ENCODE measurements at regions not wholly inside any gene's neighbourhood (a gene's known extent, or its start where the extent isn't known, plus 50 kb on each side); places are given as distances from the start of the nearest gene placed in this dataset.

DNA sequence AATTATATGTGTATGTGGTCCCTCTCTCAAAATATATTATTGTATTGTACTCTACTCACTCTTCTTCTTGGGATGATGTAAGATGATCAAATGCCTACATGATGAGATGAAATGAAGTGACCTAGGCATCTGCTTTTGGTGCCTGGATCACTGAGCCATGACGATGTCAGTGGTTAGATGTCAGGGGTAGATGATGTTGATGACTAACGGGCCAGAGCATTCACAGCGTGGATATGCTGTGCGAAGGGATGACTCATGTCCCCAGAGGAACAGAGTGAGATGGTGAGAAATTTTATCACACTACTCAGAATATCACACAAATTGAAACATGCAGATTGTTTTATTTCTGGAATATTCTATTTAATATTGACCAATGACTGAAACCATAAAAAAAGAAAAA lies 233.9 kb upstream of the CADM2 start:
- TF ChIP-seq ISL1 (CRISPR knock-in tag; IDR thresholded peaks at IDR 0.05) (no peak), ZFP3 (CRISPR knock-in tag; IDR thresholded peaks at IDR 0.05) (no peak), OSR1 (CRISPR knock-in tag; IDR thresholded peaks at IDR 0.05) (no peak), RARB (CRISPR knock-in tag; IDR thresholded peaks at IDR 0.05) (no peak), ZNF565 (CRISPR knock-in tag; conservative IDR thresholded peaks at IDR 0.05; ENCODE audit: low read depth) (no peak), ZFP30 (CRISPR knock-in tag; IDR thresholded peaks at IDR 0.05) (no peak), TOX (CRISPR knock-in tag; IDR thresholded peaks at IDR 0.05; ENCODE audit: borderline replicate concordance) (no peak), GLIS3 (CRISPR knock-in tag; IDR thresholded peaks at IDR 0.05) (no peak), ZNF70 (CRISPR knock-in tag; IDR thresholded peaks at IDR 0.05) (no peak), ZC3H10 (CRISPR knock-in tag; IDR thresholded peaks at IDR 0.05) (no peak)
- TF ChIP-seq, protein P1, sequence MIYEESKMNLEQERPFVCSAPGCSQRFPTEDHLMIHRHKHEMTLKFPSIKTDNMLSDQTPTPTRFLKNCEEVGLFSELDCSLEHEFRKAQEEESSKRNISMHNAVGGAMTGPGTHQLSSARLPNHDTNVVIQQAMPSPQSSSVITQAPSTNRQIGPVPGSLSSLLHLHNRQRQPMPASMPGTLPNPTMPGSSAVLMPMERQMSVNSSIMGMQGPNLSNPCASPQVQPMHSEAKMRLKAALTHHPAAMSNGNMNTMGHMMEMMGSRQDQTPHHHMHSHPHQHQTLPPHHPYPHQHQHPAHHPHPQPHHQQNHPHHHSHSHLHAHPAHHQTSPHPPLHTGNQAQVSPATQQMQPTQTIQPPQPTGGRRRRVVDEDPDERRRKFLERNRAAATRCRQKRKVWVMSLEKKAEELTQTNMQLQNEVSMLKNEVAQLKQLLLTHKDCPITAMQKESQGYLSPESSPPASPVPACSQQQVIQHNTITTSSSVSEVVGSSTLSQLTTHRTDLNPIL (CRISPR knock-in tag; IDR thresholded peaks at IDR 0.05; ENCODE audit: low read depth): no peak
- TF ChIP-seq, protein P2, sequence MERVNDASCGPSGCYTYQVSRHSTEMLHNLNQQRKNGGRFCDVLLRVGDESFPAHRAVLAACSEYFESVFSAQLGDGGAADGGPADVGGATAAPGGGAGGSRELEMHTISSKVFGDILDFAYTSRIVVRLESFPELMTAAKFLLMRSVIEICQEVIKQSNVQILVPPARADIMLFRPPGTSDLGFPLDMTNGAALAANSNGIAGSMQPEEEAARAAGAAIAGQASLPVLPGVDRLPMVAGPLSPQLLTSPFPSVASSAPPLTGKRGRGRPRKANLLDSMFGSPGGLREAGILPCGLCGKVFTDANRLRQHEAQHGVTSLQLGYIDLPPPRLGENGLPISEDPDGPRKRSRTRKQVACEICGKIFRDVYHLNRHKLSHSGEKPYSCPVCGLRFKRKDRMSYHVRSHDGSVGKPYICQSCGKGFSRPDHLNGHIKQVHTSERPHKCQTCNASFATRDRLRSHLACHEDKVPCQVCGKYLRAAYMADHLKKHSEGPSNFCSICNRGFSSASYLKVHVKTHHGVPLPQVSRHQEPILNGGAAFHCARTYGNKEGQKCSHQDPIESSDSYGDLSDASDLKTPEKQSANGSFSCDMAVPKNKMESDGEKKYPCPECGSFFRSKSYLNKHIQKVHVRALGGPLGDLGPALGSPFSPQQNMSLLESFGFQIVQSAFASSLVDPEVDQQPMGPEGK (CRISPR knock-in tag; IDR thresholded peaks at IDR 0.05; ENCODE audit: borderline replicate concordance): no peak
- TF ChIP-seq, protein P3, sequence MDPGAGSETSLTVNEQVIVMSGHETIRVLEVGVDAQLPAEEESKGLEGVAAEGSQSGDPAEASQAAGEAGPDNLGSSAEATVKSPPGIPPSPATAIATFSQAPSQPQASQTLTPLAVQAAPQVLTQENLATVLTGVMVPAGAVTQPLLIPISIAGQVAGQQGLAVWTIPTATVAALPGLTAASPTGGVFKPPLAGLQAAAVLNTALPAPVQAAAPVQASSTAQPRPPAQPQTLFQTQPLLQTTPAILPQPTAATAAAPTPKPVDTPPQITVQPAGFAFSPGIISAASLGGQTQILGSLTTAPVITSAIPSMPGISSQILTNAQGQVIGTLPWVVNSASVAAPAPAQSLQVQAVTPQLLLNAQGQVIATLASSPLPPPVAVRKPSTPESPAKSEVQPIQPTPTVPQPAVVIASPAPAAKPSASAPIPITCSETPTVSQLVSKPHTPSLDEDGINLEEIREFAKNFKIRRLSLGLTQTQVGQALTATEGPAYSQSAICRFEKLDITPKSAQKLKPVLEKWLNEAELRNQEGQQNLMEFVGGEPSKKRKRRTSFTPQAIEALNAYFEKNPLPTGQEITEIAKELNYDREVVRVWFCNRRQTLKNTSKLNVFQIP (CRISPR knock-in tag; IDR thresholded peaks at IDR 0.05; ENCODE audit: borderline replicate concordance, low read depth): no peak
